CD4-positive, CD25-positive, alpha-beta regulatory T cell (primary cell): ENCODE measurements at regions not wholly inside any gene's neighbourhood (a gene's known extent, or its start where the extent isn't known, plus 50 kb on each side); places are given as distances from the start of the nearest gene placed in this dataset.
"Not testable (repeated sequence)": the region's sequence is repeated elsewhere in the genome, so short reads cannot be mapped to it uniquely, and the experiment has no call there.

Experiments used
- ATAC-seq, 2 donors: fragments of 150-1000 bp; cut with Tn5 transposase; one replicate each; pipeline ENCODE4 v1.10.0; 2021; ENCODE audit warnings: low read depth in 2 of 2, moderate number of reproducible peaks in 2 of 2, moderate library complexity in 1 of 2
- DNase-seq, 3 donors: peaks; one replicate each; pipeline versions ENCODE4 v3.0.0 to v3.0.0-alpha.2; 2012 to 2022; ENCODE audit warnings: mixed read lengths in 1 of 3
- H3K27ac ChIP-seq: one replicate; pipeline ENCODE4 v1.7.0; 2013; ENCODE audit warnings: mild to moderate bottlenecking, low read length; ENCODE audit not compliant: insufficient read depth, poor library complexity, severe bottlenecking
- H3K27me3 ChIP-seq: one replicate; pipeline ENCODE4 v1.7.0; 2013; ENCODE audit warnings: low read length; ENCODE audit not compliant: control insufficient read depth, insufficient read depth
- H3K36me3 ChIP-seq: one replicate; pipeline ENCODE4 v1.7.0; 2013; ENCODE audit warnings: mild to moderate bottlenecking, low read length, moderate library complexity; ENCODE audit not compliant: control insufficient read depth, insufficient read depth
- H3K4me1 ChIP-seq: 2 replicates; pipeline ENCODE4 v1.7.0; 2013; ENCODE audit warnings: mild to moderate bottlenecking, low read length; ENCODE audit not compliant: insufficient read depth, control insufficient read depth, poor library complexity, severe bottlenecking
- H3K4me3 ChIP-seq: one replicate; pipeline ENCODE4 v1.7.0; 2013; ENCODE audit warnings: low read depth, mild to moderate bottlenecking, low read length, moderate library complexity
- H3K9me3 ChIP-seq, 2 experiments: 1 replicate in 1 of 2; 2 replicates in 1 of 2; pipeline ENCODE4 v1.7.0; 2013; ENCODE audit warnings: low read length in 2 of 2, mild to moderate bottlenecking in 1 of 2, moderate library complexity in 1 of 2; ENCODE audit not compliant: control insufficient read depth in 2 of 2
- H3K27ac Mint-ChIP-seq, 3 donors: one replicate each; pipeline ENCODE4 v1.8.0; 2020 to 2022; ENCODE audit warnings: mild to moderate bottlenecking in 3 of 3, mixed read lengths in 3 of 3, moderate library complexity in 2 of 3
- H3K27me3 Mint-ChIP-seq: one replicate; pipeline ENCODE4 v1.8.0; 2022; ENCODE audit warnings: mild to moderate bottlenecking, mixed read lengths
- H3K36me3 Mint-ChIP-seq: one replicate; pipeline ENCODE4 v1.8.0; 2020; ENCODE audit warnings: mixed read lengths
- H3K4me1 Mint-ChIP-seq, 4 donors: one replicate each; pipeline ENCODE4 v1.8.0; 2020 to 2022; ENCODE audit warnings: mixed read lengths in 4 of 4, mild to moderate bottlenecking in 1 of 4
- H3K4me3 Mint-ChIP-seq, 4 donors: one replicate each; pipeline ENCODE4 v1.8.0; 2020 to 2022; ENCODE audit warnings: mild to moderate bottlenecking in 4 of 4, mixed read lengths in 4 of 4, moderate library complexity in 3 of 4
- H3K9me3 Mint-ChIP-seq, 7 donors: one replicate each; pipeline ENCODE4 v1.8.0; 2020 to 2022; ENCODE audit warnings: mixed read lengths in 7 of 7, mild to moderate bottlenecking in 3 of 7, moderate library complexity in 2 of 7

DNA sequence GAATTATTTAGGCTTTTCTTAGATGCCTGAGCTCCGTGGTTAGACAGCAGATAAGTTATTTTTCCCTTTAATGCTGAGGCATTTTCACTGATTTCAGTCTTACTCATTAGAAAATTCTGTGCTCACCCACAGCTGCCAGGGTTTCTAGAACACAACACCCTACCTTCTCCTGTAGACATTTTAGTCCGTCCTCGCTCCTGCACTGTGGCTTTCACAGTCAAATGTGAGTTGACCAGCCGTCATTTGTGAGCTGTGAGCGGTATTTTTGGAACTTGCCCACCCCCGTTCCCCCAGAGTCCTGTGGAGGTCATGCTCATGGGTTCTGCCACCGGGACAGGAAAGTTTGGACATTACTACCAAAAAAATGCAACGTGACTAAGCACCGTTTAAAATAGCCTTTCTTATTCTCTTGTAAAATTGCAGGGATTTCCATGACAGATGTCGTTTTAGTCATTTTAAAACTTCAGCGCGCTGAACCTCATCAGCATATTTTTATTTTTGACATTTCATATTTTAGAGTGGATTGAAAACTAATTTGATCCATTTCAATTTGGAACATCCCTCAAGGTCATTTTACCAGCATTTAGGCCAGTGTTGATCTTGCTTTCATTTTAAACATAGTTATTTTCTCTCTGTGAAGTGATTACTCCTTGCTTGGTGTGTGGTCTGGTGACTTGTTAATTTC, 249.6 kb upstream of the PLGLB2 start:
- peak overlapping the region; percentile 57 for H3K4me3 ChIP-seq
- H3K9me3 Mint-ChIP-seq, ATAC-seq, H3K36me3 Mint-ChIP-seq, H3K36me3 ChIP-seq, H3K27me3 ChIP-seq, H3K9me3 ChIP-seq, DNase-seq, H3K27me3 Mint-ChIP-seq: not testable (repeated sequence)
- Mint-ChIP-seq H3K4me3 (peak overlapping the region in 2 of 4 donors; percentile 62 to 65), H3K27ac (peak overlapping the region in 2 of 3 donors; percentile 74 to 87), H3K4me1 (peaks cover 9 to 24% (median 15%) of the 10 kb centered on the region in 4 donors)
- H3K4me1 ChIP-seq, result peaks cover 11% of the 10 kb centered on the region
- H3K27ac ChIP-seq, result peak overlapping the region; percentile 78

DNA sequence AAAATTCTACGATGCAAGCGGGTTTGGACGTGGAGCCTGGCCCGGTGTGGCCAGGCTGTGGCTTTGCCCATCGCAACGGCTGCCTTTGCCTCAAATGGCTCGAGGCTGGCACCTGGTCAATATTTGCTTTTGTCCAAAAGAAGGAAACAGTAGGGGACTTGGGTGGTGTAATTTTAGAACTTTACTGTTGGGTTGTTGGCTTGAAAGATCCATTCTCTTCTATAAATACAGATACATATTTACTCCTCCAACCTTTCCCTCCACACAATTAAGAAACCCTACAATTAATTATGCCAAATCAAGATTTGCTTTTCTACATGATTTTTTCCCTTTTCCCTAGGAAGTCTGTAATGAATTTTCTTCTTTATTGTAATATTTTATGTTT, 249.0 kb upstream of the PLGLB2 start:
- ATAC-seq, H3K9me3 Mint-ChIP-seq, H3K27me3 ChIP-seq, H3K9me3 ChIP-seq, H3K36me3 ChIP-seq, DNase-seq, H3K27me3 Mint-ChIP-seq, H3K36me3 Mint-ChIP-seq, H3K4me3 Mint-ChIP-seq: not testable (repeated sequence)
- Histone ChIP-seq H3K27ac (peak overlapping the region; percentile 78), H3K4me1 (peaks cover 11% of the 10 kb centered on the region), H3K4me3 (peak overlapping the region; percentile 57)
- peaks cover 9 to 23% (median 15%) of the 10 kb centered on the region in 4 donors for H3K4me1 Mint-ChIP-seq
- H3K27ac Mint-ChIP-seq, result peak overlapping the region in 1 of 3 donors; percentile 74

DNA sequence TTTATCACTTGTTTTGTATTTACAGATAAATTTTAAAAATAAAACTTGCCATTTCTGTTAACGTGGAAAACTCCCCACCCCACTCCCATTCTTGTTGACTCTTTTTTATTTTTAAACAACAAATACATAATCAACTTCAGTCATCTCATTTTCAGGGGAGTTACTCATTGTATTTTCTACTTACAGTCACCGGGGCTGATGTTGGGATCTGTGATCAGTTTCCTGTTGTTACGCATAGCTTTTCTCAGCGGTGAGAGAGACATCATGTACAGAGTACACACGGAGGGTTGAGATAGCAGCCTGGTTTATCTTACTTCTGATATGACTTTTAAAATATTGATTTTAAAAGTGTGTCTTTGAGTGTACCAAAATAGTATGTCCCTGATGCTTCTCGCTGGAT, 248.0 kb upstream of the PLGLB2 start:
- Histone ChIP-seq H3K4me1 (peaks cover 11% of the 10 kb centered on the region), H3K4me3 (peak overlapping the region; percentile 27), H3K27ac (peak overlapping the region; percentile 82)
- DNase-seq (peak in 2 of 3 donors; percentile 61 to 63), ATAC-seq (peak; percentile 69 to 73)
- peak overlapping the region; percentile 91 to 97 (median 96) for H3K27ac Mint-ChIP-seq
- H3K4me3 Mint-ChIP-seq, result peak overlapping the region; percentile 75 to 83 (median 79)
- H3K36me3 ChIP-seq, H3K9me3 ChIP-seq, H3K27me3 ChIP-seq, H3K27me3 Mint-ChIP-seq, H3K9me3 Mint-ChIP-seq, H3K36me3 Mint-ChIP-seq: not testable (repeated sequence)
- H3K4me1 Mint-ChIP-seq, result peaks cover 6 to 17% (median 13%) of the 10 kb centered on the region in 4 donors

DNA sequence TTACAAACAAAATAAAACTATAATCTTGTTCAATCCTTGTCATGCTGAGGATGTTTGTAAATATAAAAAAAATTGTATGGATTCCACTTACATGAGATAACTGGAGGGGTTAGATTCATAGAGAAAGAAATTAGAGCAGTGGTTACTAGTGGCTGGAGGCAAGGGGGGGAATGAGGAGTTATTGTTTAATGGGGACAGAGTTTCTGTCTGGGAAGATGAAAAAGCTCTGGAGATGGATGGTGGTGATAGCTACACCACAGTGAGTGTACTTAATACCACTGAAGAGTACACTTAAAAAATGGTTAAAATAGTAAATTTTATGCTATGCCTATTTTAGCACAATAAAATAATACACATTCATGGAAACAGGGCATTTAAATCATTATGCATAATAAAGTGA, 247.5 kb upstream of the PLGLB2 start:
- peak overlapping the region; percentile 91 to 97 (median 96) for H3K27ac Mint-ChIP-seq
- peak overlapping the region; percentile 75 to 83 (median 79) for H3K4me3 Mint-ChIP-seq
- DNase-seq, H3K9me3 ChIP-seq, H3K27me3 ChIP-seq, H3K36me3 Mint-ChIP-seq, H3K27me3 Mint-ChIP-seq, ATAC-seq, H3K9me3 Mint-ChIP-seq, H3K36me3 ChIP-seq: not testable (repeated sequence)
- Histone ChIP-seq H3K27ac (peak overlapping the region; percentile 82), H3K4me3 (peak overlapping the region; percentile 27), H3K4me1 (peaks cover 11% of the 10 kb centered on the region)
- peaks cover 3 to 12% (median 10%) of the 10 kb centered on the region in 4 donors for H3K4me1 Mint-ChIP-seq

GRCh38 chr2:87500951-87501350, 246.9 kb upstream of the PLGLB2 start:
- peak overlapping the region; percentile 82 for H3K27ac ChIP-seq
- not testable (repeated sequence) for H3K4me3 Mint-ChIP-seq, H3K27me3 ChIP-seq, H3K36me3 ChIP-seq, H3K9me3 ChIP-seq, H3K9me3 Mint-ChIP-seq, H3K4me3 ChIP-seq, DNase-seq, H3K36me3 Mint-ChIP-seq, H3K27me3 Mint-ChIP-seq, ATAC-seq
- Mint-ChIP-seq H3K4me1 (peaks cover 3 to 12% (median 8%) of the 10 kb centered on the region in 4 donors), H3K27ac (peak overlapping the region in 2 of 3 donors; percentile 79 to 91)
- peaks cover 11% of the 10 kb centered on the region for H3K4me1 ChIP-seq

DNA sequence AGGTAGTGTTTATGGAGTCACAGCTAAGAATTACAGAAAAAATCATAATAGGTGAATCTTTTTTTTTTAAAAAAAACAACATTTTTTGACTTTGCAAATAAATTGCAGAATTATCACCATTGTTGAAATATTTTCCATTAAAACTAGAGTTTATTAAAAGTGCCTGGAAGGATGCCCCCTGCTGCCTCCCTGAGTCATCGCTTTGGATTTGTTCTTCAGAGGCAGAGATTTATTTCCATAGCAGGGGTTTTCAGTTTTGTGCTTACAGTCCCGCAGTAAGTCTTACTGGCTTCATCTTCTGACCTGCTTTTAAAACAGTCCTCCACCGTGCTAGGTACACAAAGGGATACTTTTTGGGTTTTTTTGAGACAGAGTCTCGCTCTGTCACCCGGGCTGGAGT, 244.9 kb upstream of the PLGLB2 start:
- ATAC-seq, H3K9me3 ChIP-seq, H3K4me3 Mint-ChIP-seq, H3K36me3 ChIP-seq, H3K27me3 ChIP-seq, H3K27me3 Mint-ChIP-seq, H3K4me3 ChIP-seq, H3K36me3 Mint-ChIP-seq, H3K9me3 Mint-ChIP-seq, DNase-seq, H3K27ac ChIP-seq, H3K27ac Mint-ChIP-seq: not testable (repeated sequence)
- H3K4me1 Mint-ChIP-seq, result peaks cover 3 to 13% (median 10%) of the 10 kb centered on the region in 4 donors
- peaks cover 11% of the 10 kb centered on the region for H3K4me1 ChIP-seq

GRCh38 chr2:87505239-87505638, 242.6 kb upstream of the PLGLB2 start:
- H3K27ac Mint-ChIP-seq, DNase-seq, H3K4me3 ChIP-seq, H3K9me3 Mint-ChIP-seq, H3K27me3 Mint-ChIP-seq, H3K36me3 Mint-ChIP-seq, H3K36me3 ChIP-seq, H3K4me3 Mint-ChIP-seq, ATAC-seq, H3K27me3 ChIP-seq, H3K9me3 ChIP-seq, H3K27ac ChIP-seq: not testable (repeated sequence)
- H3K4me1 ChIP-seq, result peaks cover 18% of the 10 kb centered on the region
- peaks cover 3 to 20% (median 9%) of the 10 kb centered on the region in 4 donors for H3K4me1 Mint-ChIP-seq

DNA sequence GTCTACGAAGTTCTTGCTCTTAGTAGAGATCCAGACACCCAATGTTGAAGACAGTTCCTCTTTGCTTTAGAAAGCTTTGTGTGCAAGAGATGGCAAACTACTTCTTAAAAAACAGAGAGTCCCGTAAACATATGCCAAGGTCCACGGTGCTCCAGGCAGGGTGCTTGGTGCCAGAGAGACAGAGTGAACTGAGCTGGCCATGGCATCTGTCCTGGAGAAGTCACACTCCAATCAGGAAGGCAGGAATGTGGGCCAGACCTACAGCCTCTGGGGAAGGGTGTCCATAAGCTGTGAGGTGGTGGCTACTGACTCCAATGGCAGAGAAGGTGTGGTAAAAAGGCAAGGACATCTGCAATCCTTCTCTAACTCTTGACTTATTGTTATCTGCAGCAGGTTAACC, 242.0 kb upstream of the PLGLB2 start:
- peaks cover 0 to 19% (median 4%) of the 10 kb centered on the region in 4 donors for H3K4me1 Mint-ChIP-seq
- H3K27me3 ChIP-seq, DNase-seq, H3K27ac ChIP-seq, H3K36me3 ChIP-seq, H3K4me3 ChIP-seq, H3K9me3 Mint-ChIP-seq, ATAC-seq, H3K4me3 Mint-ChIP-seq, H3K27me3 Mint-ChIP-seq, H3K36me3 Mint-ChIP-seq, H3K27ac Mint-ChIP-seq, H3K9me3 ChIP-seq: not testable (repeated sequence)
- peaks cover 15% of the 10 kb centered on the region for H3K4me1 ChIP-seq
